Memory B cell (primary cell): ENCODE measurements at regions not wholly inside any gene's neighbourhood (a gene's known extent, or its start where the extent isn't known, plus 50 kb on each side); places are given as distances from the start of the nearest gene placed in this dataset.

Experiments
- ATAC-seq: fragments of 150-1000 bp; cut with Tn5 transposase; 2 replicates; pipeline ENCODE4 v1.10.0; 2021; ENCODE audit warnings: low read depth, mild to moderate bottlenecking, moderate library complexity
- DNase-seq, 2 donors: peaks; one replicate each; pipeline ENCODE4 v3.0.0; 2022; ENCODE audit warnings: low spot score in 2 of 2
- H3K27ac Mint-ChIP-seq: one replicate; pipeline ENCODE4 v1.8.0; 2022; ENCODE audit warnings: mild to moderate bottlenecking, moderate library complexity, mixed read lengths
- H3K27me3 Mint-ChIP-seq: one replicate; pipeline ENCODE4 v1.8.0; 2022; ENCODE audit warnings: mixed read lengths
- H3K36me3 Mint-ChIP-seq: one replicate; pipeline ENCODE4 v1.8.0; 2022; ENCODE audit warnings: mild to moderate bottlenecking, mixed read lengths
- H3K4me1 Mint-ChIP-seq: one replicate; pipeline ENCODE4 v1.8.0; 2022; ENCODE audit warnings: mixed read lengths
- H3K4me3 Mint-ChIP-seq: one replicate; pipeline ENCODE4 v1.8.0; 2022; ENCODE audit warnings: mild to moderate bottlenecking, moderate library complexity, mixed read lengths
- H3K9me3 Mint-ChIP-seq: one replicate; pipeline ENCODE4 v1.8.0; 2022; ENCODE audit warnings: mixed read lengths

DNA sequence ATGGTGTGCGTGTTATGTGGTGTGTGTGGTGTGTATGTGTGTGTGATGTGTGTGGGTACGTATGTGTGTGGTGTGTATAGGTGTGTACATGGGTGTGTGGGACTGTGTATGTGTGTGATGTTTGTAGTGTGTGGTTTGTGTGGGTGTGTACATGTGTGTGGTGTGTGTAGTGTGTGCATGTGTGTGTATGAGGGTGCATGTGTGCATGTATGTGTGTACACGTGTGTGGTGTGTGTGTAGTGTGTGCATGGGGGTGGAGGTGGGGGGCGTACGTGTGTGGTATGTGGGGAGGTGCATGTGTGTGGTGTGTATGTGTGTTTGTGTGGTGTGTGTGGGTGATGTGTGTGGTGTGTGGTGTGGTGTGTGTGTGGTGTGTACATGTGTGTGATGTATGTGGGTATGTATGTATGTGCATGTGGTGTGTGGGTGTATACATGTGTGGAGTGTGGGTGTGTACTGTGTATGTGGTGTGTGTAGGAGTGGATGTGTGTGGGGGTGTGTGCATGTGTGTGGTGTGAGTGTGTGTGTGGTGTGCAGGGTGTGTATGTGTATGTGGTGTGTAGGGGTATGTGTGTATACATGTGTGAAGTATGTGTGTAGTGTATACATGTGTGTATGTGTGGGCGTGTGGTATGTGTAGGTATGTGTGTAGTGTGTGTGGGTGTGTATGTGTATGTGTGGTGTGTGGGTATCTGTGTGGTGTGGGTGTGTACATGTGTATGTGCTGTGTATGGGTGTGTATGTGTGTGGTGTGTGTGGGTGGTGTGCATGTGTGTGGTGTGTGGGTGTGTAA lies 119.8 kb upstream of the GSC start:
- Mint-ChIP-seq H3K4me3 (no peak overlapping the region), H3K4me1 (no peaks in the 10 kb centered on the region), H3K9me3 (peaks cover 3% of the 10 kb centered on the region), H3K36me3 (no peaks in the 10 kb centered on the region), H3K27me3 (peaks cover 9% of the 10 kb centered on the region), H3K27ac (no peak overlapping the region)
- DNase-seq (no peak), ATAC-seq (no peak)

DNA sequence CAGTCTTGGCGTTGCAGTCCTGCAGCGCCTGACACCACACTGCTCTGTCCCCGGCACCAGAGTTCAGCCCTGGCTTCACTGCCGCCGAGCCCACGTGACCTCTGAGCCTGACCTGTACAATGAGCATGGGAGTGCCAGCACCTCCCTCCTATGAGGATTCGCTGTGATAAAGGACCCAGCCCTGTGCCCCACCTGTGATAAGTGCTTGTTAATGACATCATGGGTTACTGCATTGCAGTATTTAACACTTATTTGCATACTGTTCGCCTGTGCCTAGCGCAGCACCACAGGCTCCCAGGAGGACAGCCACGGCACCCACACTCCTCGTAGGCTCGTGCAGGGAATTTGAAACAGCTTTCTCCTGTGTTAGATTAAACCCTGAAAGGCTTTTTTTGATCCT lies 118.2 kb upstream of the GSC start:
- no peak for ATAC-seq
- DNase-seq = no peak
- Mint-ChIP-seq H3K27me3 (peaks cover 9% of the 10 kb centered on the region), H3K36me3 (no peaks in the 10 kb centered on the region), H3K9me3 (peaks cover 3% of the 10 kb centered on the region), H3K4me1 (no peaks in the 10 kb centered on the region), H3K27ac (no peak overlapping the region), H3K4me3 (no peak overlapping the region)

DNA sequence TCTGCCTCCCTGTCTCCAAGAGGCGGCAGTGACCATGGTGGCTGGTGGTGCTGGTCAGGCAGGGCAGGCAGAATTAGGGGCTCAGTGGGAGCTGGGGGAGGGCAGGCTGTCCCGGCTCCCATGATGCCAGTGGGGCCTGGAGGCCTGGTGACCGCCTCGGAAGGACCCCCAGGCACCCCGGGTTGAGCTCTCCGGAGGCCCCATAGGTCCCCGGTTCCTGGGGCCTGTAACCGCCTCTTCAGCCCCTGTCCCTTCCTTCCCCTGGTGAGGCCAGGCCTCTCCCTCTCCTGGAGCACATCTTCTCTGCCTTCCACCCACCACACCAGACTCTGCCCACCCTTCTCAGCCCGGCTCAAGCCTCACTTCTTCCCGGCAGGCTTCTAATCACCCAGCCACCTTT lies 117.7 kb upstream of the GSC start:
- Mint-ChIP-seq H3K9me3 (peaks cover 3% of the 10 kb centered on the region), H3K36me3 (no peaks in the 10 kb centered on the region), H3K4me3 (no peak overlapping the region), H3K4me1 (no peaks in the 10 kb centered on the region), H3K27ac (no peak overlapping the region), H3K27me3 (peaks cover 9% of the 10 kb centered on the region)
- ATAC-seq (no peak), DNase-seq (no peak)

DNA sequence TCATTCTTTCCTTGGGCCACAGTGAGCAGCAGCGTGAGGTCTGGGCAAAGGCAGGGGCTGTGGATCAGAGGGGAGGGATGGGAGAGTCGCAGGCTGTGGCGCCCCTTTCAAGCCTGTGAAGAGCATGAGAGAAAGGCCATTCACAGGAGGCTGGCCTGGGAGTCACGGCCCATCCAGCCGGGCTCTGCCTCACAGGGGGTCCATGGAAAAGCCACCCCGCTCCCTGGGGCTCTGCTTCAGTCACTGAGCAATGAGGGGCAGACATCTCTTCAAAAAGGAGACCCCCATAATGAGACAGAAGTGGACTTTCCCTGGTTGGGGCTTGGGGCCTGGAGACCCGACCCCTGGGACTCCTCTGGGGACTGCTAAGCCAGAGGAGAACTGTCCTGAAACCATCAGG lies 117.0 kb upstream of the GSC start:
- Mint-ChIP-seq H3K27ac (no peak overlapping the region), H3K4me3 (no peak overlapping the region), H3K9me3 (peaks cover 4% of the 10 kb centered on the region), H3K36me3 (no peaks in the 10 kb centered on the region), H3K27me3 (peaks cover 12% of the 10 kb centered on the region), H3K4me1 (no peaks in the 10 kb centered on the region)
- ATAC-seq (no peak), DNase-seq (no peak)

DNA sequence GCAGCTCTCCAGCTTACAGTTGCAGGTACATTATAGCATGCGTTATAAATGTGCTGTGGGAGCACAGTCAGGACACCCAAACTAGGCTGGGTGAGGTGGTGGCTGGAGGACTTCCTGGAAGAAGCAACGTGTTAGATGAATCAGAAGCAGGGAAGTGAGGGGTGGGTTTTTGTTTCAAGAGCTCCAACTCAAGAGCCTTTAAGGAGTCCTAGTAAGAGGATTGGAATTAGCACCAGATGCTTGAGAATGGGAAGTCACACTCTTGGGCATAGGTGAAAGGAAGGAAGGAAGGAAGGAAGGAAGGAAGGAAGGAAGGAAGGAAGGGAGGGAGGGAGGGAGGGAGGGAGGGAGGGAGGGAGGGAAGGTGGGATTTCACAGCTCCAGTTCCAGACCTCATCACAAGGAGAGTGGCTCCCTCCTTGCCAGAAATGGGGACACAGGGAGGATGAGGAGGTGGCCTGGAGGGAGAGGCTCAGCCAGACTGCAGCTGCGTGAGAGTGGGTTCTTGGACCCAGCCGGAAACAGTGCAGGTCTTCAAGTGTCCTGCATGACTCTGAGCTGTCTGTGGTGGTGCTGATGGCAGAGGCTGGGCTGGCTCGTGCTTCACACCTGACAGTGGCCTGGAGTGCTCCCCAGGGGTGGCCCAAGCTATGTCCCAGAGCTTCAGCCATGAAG lies 115.7 kb upstream of the GSC start:
- Mint-ChIP-seq H3K4me1 (no peaks in the 10 kb centered on the region), H3K27me3 (peaks cover 12% of the 10 kb centered on the region), H3K27ac (no peak overlapping the region)

DNA sequence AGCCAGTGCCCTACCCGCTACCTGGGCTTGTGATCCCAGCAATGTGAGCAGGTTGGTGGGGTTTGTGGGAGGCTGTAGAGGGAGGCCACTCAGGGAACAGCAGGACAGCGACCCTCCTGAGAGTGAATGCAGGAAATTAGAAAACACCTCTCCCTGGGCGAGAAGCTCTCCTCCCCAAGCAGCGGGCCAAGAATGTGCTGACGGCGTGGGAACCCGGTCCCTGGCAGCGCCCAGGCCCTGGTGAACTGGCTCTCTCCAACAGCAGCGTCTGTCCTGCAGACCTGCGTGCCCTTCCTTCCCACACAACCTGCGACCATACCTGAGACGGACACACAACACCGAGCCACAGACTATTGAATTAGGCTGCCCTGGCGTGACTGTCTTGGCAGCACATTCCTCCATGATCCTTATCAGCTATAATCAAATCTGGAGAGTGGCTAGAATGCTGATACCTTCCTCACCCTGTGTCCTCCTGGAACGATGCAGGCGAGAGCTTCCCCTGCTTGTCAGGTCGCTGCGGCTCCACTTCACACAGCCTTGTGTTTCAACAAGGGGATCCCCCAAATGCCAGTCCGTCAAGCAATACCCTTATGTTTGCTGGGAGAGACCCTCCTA lies 114.8 kb upstream of the GSC start:
- Mint-ChIP-seq H3K27ac (no peak overlapping the region), H3K27me3 (peaks cover 12% of the 10 kb centered on the region), H3K9me3 (peaks cover 4% of the 10 kb centered on the region), H3K4me3 (no peak overlapping the region), H3K4me1 (no peaks in the 10 kb centered on the region), H3K36me3 (no peaks in the 10 kb centered on the region)
- ATAC-seq (no peak), DNase-seq (no peak)

More for the DNA sequence above, 115.7 kb upstream of the GSC start:
- Mint-ChIP-seq H3K4me3 (no peak overlapping the region), H3K9me3 (peaks cover 4% of the 10 kb centered on the region), H3K36me3 (no peaks in the 10 kb centered on the region)
- no peak for DNase-seq
- ATAC-seq = no peak

DNA sequence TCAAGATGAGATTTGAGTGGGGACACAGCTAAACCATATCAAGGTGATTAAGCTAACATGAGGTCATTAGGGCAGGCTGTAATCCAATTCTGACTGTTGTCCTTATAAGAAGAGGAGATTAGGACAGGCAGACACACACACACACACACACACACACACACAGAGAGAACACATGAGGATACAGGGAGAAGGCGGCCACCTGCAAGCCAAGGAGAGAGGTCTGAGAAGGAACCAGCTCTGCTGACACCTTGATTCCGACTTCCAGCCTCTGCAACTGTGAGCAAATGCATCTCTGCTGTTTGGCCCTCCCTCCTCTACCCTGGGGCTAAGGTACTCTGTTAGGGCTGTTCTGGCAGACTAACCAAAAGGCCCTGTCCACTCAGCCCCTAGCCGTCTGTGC lies 112.5 kb upstream of the GSC start:
- H3K9me3 Mint-ChIP-seq = peaks cover 6% of the 10 kb centered on the region
- no peak for ATAC-seq
- H3K36me3 Mint-ChIP-seq = no peaks in the 10 kb centered on the region
- no peak overlapping the region for H3K4me3 Mint-ChIP-seq
- no peaks in the 10 kb centered on the region for H3K4me1 Mint-ChIP-seq
- no peak overlapping the region for H3K27ac Mint-ChIP-seq
- H3K27me3 Mint-ChIP-seq = peaks cover 13% of the 10 kb centered on the region
- DNase-seq = no peak

DNA sequence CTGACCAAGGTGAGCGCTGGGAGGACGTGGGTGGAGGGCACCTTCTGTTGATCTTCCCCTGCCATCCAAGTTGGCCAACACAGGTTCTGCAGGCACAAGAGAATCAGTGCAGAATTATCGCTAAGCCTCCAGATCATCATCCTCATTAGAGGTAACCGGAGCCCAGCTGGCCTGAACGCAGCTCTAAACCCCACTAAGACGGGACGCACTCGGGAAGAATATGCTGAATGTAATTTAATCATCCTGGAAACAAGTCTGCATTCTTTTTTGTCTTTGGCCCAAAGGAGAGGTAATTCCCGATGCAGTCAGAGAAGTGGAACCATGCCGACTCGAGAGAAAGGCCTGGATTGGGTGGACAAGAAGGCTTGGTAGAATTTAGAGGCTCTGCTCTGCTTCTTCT lies 111.0 kb upstream of the GSC start:
- no peak for DNase-seq
- H3K27me3 Mint-ChIP-seq = peaks cover 18% of the 10 kb centered on the region
- no peak overlapping the region for H3K27ac Mint-ChIP-seq
- H3K4me1 Mint-ChIP-seq = no peaks in the 10 kb centered on the region
- no peak overlapping the region for H3K4me3 Mint-ChIP-seq
- ATAC-seq = no peak
- H3K36me3 Mint-ChIP-seq = no peaks in the 10 kb centered on the region
- peaks cover 6% of the 10 kb centered on the region for H3K9me3 Mint-ChIP-seq

DNA sequence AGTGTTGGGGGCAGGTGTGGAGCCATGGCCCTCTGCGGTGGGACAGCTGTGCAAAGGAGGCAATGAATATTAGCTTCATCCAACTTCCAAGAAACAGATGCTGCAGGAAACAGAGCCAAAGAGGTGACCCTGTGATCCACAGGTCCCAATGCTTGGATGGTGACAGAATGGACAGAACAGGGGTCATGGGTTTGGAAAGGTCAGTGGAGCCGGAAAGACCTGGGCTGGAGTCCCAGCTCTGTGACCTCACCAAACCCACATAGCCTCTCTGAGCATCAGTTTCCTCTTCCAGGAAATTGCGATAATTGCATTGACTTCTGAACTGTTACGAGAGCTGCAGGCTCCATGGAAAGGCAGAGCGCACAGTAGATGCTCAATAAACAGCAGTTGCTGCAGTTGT lies 110.2 kb upstream of the GSC start:
- H3K27me3 Mint-ChIP-seq = peaks cover 16% of the 10 kb centered on the region
- DNase-seq (no peak), ATAC-seq (no peak)
- H3K4me1 Mint-ChIP-seq = no peaks in the 10 kb centered on the region
- H3K27ac Mint-ChIP-seq = no peak overlapping the region
- H3K36me3 Mint-ChIP-seq = no peaks in the 10 kb centered on the region
- H3K4me3 Mint-ChIP-seq = no peak overlapping the region
- peaks cover 4% of the 10 kb centered on the region for H3K9me3 Mint-ChIP-seq

DNA sequence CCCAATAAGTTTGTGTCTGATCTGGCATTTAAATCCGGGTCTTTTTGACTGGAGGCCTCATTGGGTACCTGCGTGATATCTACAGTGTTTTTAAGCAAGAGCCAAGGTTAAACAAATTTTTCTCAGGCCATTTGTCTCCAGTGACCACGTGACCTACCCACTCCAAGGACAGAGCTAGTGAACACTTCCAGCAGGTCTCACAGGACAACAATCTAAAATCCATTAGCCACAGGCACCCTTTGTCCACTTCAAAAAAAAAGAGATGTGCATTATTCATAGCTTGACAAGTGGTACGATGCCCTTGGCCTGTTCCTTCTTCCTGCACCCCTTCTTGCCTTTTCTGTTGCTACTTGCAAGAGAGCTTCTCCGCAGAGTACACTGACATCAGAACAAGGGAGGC lies 109.6 kb upstream of the GSC start:
- ATAC-seq = no peak
- no peak overlapping the region for H3K4me3 Mint-ChIP-seq
- H3K27me3 Mint-ChIP-seq = peaks cover 13% of the 10 kb centered on the region
- no peaks in the 10 kb centered on the region for H3K36me3 Mint-ChIP-seq
- no peak overlapping the region for H3K27ac Mint-ChIP-seq
- H3K9me3 Mint-ChIP-seq = peaks cover 4% of the 10 kb centered on the region
- no peaks in the 10 kb centered on the region for H3K4me1 Mint-ChIP-seq
- DNase-seq = no peak

DNA sequence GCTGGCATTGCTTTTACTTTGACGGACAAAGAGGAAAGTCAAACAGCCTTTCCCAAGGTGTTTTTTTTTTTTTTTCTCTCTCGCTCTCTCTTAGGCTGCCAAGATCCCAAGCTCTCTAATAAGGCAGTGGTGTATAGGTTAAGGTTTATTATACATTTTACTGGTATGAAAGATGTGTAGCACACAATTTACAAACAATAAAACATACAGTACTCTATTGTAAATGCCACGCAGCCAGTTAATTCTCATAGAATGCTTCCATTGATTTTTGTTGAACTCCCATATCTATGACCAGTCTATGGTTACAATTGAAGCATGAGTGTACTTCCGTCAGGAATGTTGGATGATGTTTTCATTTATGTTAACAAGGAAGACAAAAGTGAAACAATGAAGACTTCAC lies 106.4 kb upstream of the GSC start:
- peaks cover 10% of the 10 kb centered on the region for H3K27me3 Mint-ChIP-seq
- H3K4me1 Mint-ChIP-seq = no peaks in the 10 kb centered on the region
- ATAC-seq = no peak
- H3K36me3 Mint-ChIP-seq = no peaks in the 10 kb centered on the region
- DNase-seq = no peak
- H3K4me3 Mint-ChIP-seq = no peak overlapping the region
- H3K9me3 Mint-ChIP-seq = peaks cover 2% of the 10 kb centered on the region
- no peak overlapping the region for H3K27ac Mint-ChIP-seq

DNA sequence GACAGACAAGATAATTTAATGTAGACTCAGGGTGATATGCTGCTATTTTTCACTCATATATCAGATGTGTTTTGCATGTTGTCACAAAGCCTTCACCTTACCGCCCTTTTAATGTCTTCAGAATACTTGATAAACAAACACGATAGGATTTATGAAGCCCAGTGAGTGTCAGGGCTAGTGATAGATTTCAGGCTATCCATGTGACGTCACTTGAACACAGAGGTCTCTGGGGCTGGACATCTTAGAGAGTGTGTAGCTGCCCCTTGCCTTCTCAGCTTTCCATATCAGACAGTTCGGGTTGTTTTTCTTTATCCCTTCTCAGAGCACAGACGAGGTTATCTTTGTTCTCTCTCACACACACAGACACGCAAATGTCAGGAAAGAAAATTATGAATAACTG lies 105.3 kb upstream of the GSC start:
- Mint-ChIP-seq H3K36me3 (no peaks in the 10 kb centered on the region), H3K4me1 (no peaks in the 10 kb centered on the region), H3K27me3 (peaks cover 13% of the 10 kb centered on the region), H3K27ac (no peak overlapping the region), H3K4me3 (no peak overlapping the region), H3K9me3 (peaks cover 4% of the 10 kb centered on the region)
- ATAC-seq (no peak), DNase-seq (no peak)

DNA sequence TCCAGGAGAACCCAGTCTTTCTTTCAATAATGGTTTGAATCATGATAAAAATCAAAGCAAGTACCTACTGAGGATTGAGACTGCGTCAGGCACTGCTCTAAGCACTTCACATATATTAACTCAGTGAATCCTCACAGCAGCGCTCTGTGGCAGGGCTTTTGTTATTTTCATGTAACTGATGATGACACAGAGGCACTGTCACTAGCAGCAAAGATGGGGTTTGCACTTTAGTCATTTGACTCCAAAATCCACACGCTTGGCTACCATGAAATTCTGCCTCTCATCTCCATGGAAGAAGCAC lies 98.8 kb upstream of the GSC start:
- H3K4me3 Mint-ChIP-seq = no peak overlapping the region
- no peaks in the 10 kb centered on the region for H3K36me3 Mint-ChIP-seq
- no peaks in the 10 kb centered on the region for H3K4me1 Mint-ChIP-seq
- peaks cover 7% of the 10 kb centered on the region for H3K27me3 Mint-ChIP-seq
- peaks cover 1% of the 10 kb centered on the region for H3K9me3 Mint-ChIP-seq
- ATAC-seq (no peak), DNase-seq (no peak)
- H3K27ac Mint-ChIP-seq = no peak overlapping the region

DNA sequence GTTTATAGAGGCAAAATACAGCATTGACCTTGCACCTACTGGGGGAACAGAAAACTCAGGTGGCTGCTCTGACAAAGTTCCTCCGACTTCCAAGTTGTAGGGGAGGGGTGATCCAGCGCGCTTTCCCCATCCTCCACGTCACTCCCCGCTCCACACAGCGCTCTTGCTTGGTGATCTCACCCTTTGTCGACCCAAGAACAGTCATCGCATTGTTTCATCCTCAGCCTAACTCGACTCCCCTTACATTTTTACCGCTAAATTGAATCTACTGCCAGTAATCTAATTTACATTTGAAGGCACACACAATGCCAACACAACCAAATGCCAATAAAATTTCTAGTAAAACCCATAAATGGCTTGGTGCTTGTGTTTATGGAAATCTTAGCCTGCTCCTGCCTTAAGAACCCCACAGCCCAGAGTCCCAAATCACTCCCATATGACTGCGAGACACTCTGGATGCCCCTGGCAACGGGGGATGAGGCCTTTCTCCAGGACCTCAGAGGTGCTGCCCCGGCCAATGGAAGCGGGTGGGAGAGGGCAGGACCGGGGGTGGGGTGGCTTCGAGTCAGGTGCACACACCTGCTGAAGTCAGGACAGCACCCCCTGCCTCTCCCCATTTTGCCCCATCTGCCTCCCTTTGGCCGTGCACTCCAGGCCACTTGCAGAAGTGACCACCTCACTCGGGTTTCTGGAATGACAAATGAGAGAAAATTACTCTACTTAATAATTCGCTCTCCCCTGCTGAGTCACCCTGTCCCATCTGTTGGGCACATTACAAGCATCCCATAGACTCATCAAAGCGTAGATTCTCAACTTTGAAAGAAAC lies 98.2 kb upstream of the GSC start:
- H3K36me3 Mint-ChIP-seq = no peaks in the 10 kb centered on the region
- peaks cover 7% of the 10 kb centered on the region for H3K27me3 Mint-ChIP-seq
- peaks cover 1% of the 10 kb centered on the region for H3K9me3 Mint-ChIP-seq
- DNase-seq (no peak), ATAC-seq (no peak)
- no peaks in the 10 kb centered on the region for H3K4me1 Mint-ChIP-seq
- no peak overlapping the region for H3K27ac Mint-ChIP-seq
- no peak overlapping the region for H3K4me3 Mint-ChIP-seq
